HepG2 (cell line): ENCODE measurements at regions not wholly inside any gene's neighbourhood (a gene's known extent, or its start where the extent isn't known, plus 50 kb on each side); places are given as distances from the start of the nearest gene placed in this dataset.

Experiments used
- CBX1 ChIP-seq: IDR thresholded peaks from one replicate; pipeline ENCODE4 v1.6.1; 2016; ENCODE audit warnings: antibody characterized with exemption, low read depth
- CHD4 ChIP-seq: fragments of 200-600 bp; sonication (generic); IDR thresholded peaks from 2 replicates; pipeline ENCODE4 v1.7.0; 2017; ENCODE audit warnings: mild to moderate bottlenecking, low read length, borderline replicate concordance
- CREM ChIP-seq, 2 experiments: sonication (generic) in 1 of 2; formaldehyde crosslinking in 1 of 2; IDR thresholded peaks; 2 replicates each; pipeline versions ENCODE4 v1.4.0 to v1.6.1; 2016 to 2020; ENCODE audit warnings: antibody characterized with exemption in 1 of 2, mild to moderate bottlenecking in 1 of 2, missing genetic modification reagents in 1 of 2
- JARID2 ChIP-seq: sonication (generic); formaldehyde crosslinking; IDR thresholded peaks from 2 replicates; pipeline ENCODE4 v1.8.1; 2023; ENCODE audit warnings: missing genetic modification reagents, inconsistent platforms; ENCODE audit not compliant: insufficient replicate concordance
- JUN ChIP-seq: sonication (generic); formaldehyde crosslinking; IDR thresholded peaks from 2 replicates; pipeline ENCODE4 v1.4.0; 2020; ENCODE audit warnings: mild to moderate bottlenecking, missing genetic modification reagents
- KLF11 ChIP-seq: IDR thresholded peaks from 2 replicates; pipeline ENCODE4 v1.6.1; 2016; ENCODE audit warnings: missing compliant biosample characterization
- MTA3 ChIP-seq: sonication (generic); formaldehyde crosslinking; IDR thresholded peaks from 2 replicates; pipeline ENCODE4 v1.4.0; 2020; ENCODE audit warnings: missing genetic modification reagents
- RERE ChIP-seq: IDR thresholded peaks from 2 replicates; pipeline ENCODE4 v1.6.1; 2016; ENCODE audit warnings: low read depth, missing genetic modification reagents, missing compliant biosample characterization
- SALL2 ChIP-seq: sonication (generic); formaldehyde crosslinking; IDR thresholded peaks from 2 replicates; pipeline ENCODE4 v1.8.1; 2023; ENCODE audit warnings: mild to moderate bottlenecking, missing genetic modification reagents, inconsistent platforms
- SIX4 ChIP-seq: sonication (generic); formaldehyde crosslinking; IDR thresholded peaks from 2 replicates; pipeline ENCODE4 v1.4.0; 2020; ENCODE audit warnings: missing genetic modification reagents
- SMYD3 ChIP-seq: sonication (generic); formaldehyde crosslinking; IDR thresholded peaks from 2 replicates; pipeline ENCODE4 v1.8.1; 2023; ENCODE audit warnings: mild to moderate bottlenecking, missing genetic modification reagents
- SP140L ChIP-seq: sonication (generic); formaldehyde crosslinking; IDR thresholded peaks from 2 replicates; pipeline ENCODE4 v1.4.0; 2020; ENCODE audit warnings: missing genetic modification reagents, borderline replicate concordance
- SRSF1 ChIP-seq: fragments of 200-400 bp; formaldehyde crosslinking; optimal IDR thresholded peaks from 2 replicates; pipeline ENCODE3; 2017; ENCODE audit warnings: mild to moderate bottlenecking, low read depth, low read length, moderate library complexity
- TBX3 ChIP-seq: fragments of 450-650 bp; IDR thresholded peaks from 2 replicates; pipeline ENCODE4 v1.6.1; 2017; ENCODE audit warnings: antibody characterized with exemption, mild to moderate bottlenecking, inconsistent platforms, borderline replicate concordance
- WIZ ChIP-seq: sonication (generic); formaldehyde crosslinking; IDR thresholded peaks from 2 replicates; pipeline ENCODE4 v1.5.1; 2020; ENCODE audit warnings: mild to moderate bottlenecking, missing genetic modification reagents
- ZBTB7B ChIP-seq: sonication (generic); formaldehyde crosslinking; IDR thresholded peaks from 2 replicates; pipeline ENCODE4 v1.4.0; 2020; ENCODE audit warnings: missing genetic modification reagents
- ZNF343 ChIP-seq: sonication (generic); formaldehyde crosslinking; IDR thresholded peaks from 2 replicates; pipeline ENCODE4 v1.4.0; 2020; ENCODE audit warnings: mild to moderate bottlenecking, missing genetic modification reagents
- ZNF501 ChIP-seq: sonication (generic); formaldehyde crosslinking; IDR thresholded peaks from 2 replicates; pipeline ENCODE4 v1.5.1; 2020; ENCODE audit warnings: mild to moderate bottlenecking, moderate library complexity, missing genetic modification reagents
- ZNF746 ChIP-seq: sonication (generic); formaldehyde crosslinking; IDR thresholded peaks from 2 replicates; pipeline ENCODE4 v1.8.0; 2022; ENCODE audit warnings: mild to moderate bottlenecking, missing genetic modification reagents
- ZNF747 ChIP-seq: sonication (generic); formaldehyde crosslinking; IDR thresholded peaks from 2 replicates; pipeline ENCODE4 v1.8.1; 2023; ENCODE audit warnings: missing genetic modification reagents, mild to moderate bottlenecking, borderline replicate concordance
- ZNF75D ChIP-seq: sonication (generic); formaldehyde crosslinking; IDR thresholded peaks from 2 replicates; pipeline ENCODE4 v1.8.1; 2023; ENCODE audit warnings: missing genetic modification reagents, mild to moderate bottlenecking, borderline replicate concordance
- TF ChIP-seq, protein P1 (sequence below): IDR thresholded peaks from 2 replicates; pipeline ENCODE4 v1.6.1; 2016
- TF ChIP-seq, protein P2 (sequence below): sonication (generic); formaldehyde crosslinking; IDR thresholded peaks from 2 replicates; pipeline ENCODE4 v1.8.0; 2022; ENCODE audit warnings: missing genetic modification reagents, mild to moderate bottlenecking, moderate library complexity, borderline replicate concordance

DNA sequence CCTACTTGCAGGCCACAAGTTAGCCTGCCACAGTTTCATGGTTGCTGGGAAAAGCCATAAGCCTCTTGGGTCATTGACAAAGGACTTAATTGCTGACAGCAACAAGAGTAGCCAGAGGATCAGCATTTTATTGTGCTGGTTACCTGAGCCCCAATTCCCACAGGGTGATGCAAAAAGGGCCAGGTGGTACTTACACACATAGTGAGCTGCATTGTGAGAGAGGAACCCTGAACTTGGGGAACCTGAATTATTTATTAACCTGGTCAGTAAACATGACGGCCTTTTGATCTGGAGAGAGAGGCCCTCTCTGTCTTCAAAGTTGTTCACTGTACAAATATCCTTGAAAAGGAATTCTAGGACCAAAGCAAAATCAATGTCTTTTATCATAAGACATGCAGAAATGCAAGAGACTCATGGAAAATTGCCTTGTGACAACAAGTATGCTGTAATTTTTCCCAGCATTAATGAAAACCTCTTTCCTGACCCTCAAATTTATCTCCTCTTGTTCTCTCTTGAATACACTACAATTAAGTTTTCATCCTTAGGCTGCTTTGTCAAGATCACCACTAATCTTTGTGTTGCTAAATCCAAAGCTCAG lies 102.9 kb upstream of the PHYHIPL start (continued):
- TF ChIP-seq RERE (CRISPR knock-in tag) (peak; percentile 95), JARID2 (peak; percentile 24), CHD4 (peak; percentile 40; the same call in 1 of the 2 replicates), ZNF746 (peak; percentile 37; the same call in 1 of the 2 replicates), MTA3 (CRISPR knock-in tag) (no peak), ZNF75D (no peak), CBX1 (peak; percentile 59), ZNF343 (CRISPR knock-in tag) (peak; percentile 39; the same call in 1 of the 2 replicates), ZBTB7B (CRISPR knock-in tag) (peak; percentile 82; the same call in 1 of the 2 replicates), JUN (CRISPR knock-in tag) (peak; percentile 91; the same call in 1 of the 2 replicates), TBX3 (peak; percentile 88; the same call in 1 of the 2 replicates), ZNF501 (CRISPR knock-in tag) (peak; percentile 71; the same call in 1 of the 2 replicates), SRSF1 (no peak), KLF11 (CRISPR knock-in tag) (peak; percentile 65; the same call in 1 of the 2 replicates), CREM (IDR thresholded peaks at IDR 0.05) (peak; percentile 99), CREM (CRISPR knock-in tag; IDR thresholded peaks at IDR 0.05) (no peak), SALL2 (CRISPR knock-in tag) (peak; percentile 32; the same call in 1 of the 2 replicates), SP140L (0 out of 2 replicates have a peak, but pooled peaks have one; percentile 74), ZNF747 (CRISPR knock-in tag) (peak; percentile 70; the same call in 1 of the 2 replicates), SIX4 (CRISPR knock-in tag) (peak; percentile 91), WIZ (CRISPR knock-in tag) (peak; percentile 82), SMYD3 (CRISPR knock-in tag) (peak; percentile 88)
- TF ChIP-seq, protein P1, sequence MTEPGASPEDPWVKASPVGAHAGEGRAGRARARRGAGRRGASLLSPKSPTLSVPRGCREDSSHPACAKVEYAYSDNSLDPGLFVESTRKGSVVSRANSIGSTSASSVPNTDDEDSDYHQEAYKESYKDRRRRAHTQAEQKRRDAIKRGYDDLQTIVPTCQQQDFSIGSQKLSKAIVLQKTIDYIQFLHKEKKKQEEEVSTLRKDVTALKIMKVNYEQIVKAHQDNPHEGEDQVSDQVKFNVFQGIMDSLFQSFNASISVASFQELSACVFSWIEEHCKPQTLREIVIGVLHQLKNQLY (CRISPR knock-in tag), result peak; percentile 80
- TF ChIP-seq, protein P2, sequence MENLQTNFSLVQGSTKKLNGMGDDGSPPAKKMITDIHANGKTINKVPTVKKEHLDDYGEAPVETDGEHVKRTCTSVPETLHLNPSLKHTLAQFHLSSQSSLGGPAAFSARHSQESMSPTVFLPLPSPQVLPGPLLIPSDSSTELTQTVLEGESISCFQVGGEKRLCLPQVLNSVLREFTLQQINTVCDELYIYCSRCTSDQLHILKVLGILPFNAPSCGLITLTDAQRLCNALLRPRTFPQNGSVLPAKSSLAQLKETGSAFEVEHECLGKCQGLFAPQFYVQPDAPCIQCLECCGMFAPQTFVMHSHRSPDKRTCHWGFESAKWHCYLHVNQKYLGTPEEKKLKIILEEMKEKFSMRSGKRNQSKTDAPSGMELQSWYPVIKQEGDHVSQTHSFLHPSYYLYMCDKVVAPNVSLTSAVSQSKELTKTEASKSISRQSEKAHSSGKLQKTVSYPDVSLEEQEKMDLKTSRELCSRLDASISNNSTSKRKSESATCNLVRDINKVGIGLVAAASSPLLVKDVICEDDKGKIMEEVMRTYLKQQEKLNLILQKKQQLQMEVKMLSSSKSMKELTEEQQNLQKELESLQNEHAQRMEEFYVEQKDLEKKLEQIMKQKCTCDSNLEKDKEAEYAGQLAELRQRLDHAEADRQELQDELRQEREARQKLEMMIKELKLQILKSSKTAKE (CRISPR knock-in tag), result peak; percentile 85
